WTC11 (cell line): ENCODE measurements at regions not wholly inside any gene's neighbourhood (a gene's known extent, or its start where the extent isn't known, plus 50 kb on each side); places are given as distances from the start of the nearest gene placed in this dataset.

Source experiments
- HMGA2 ChIP-seq: fragments of 250-450 bp; sonication (Bioruptor Pico); IDR thresholded peaks from 2 replicates; pipeline ENCODE4 v1.4.0; 2021; ENCODE audit warnings: mild to moderate bottlenecking, moderate library complexity
- IRF2 ChIP-seq: sonication (generic); formaldehyde crosslinking; IDR thresholded peaks from 2 replicates; pipeline ENCODE4 v1.8.0; 2022; ENCODE audit warnings: low read depth, missing genetic modification reagents, borderline replicate concordance
- NFE2L1 ChIP-seq: sonication (generic); formaldehyde crosslinking; IDR thresholded peaks from 2 replicates; pipeline ENCODE4 v1.8.1; 2023; ENCODE audit warnings: missing genetic modification reagents
- ZNF232 ChIP-seq: sonication (generic); formaldehyde crosslinking; IDR thresholded peaks from 2 replicates; pipeline ENCODE4 v1.8.0; 2022; ENCODE audit warnings: mild to moderate bottlenecking, missing genetic modification reagents
- TF ChIP-seq, protein P1 (sequence below): fragments of 200-600 bp; IDR thresholded peaks from 2 replicates; pipeline ENCODE4 v1.8.0; 2022; ENCODE audit warnings: antibody characterized with exemption
- TF ChIP-seq, protein P2 (sequence below): fragments of 250-450 bp; sonication (Bioruptor Pico); IDR thresholded peaks from 2 replicates; pipeline ENCODE4 v1.9.0; 2021; ENCODE audit warnings: mild to moderate bottlenecking
- TF ChIP-seq, protein P3 (sequence below): sonication (generic); formaldehyde crosslinking; IDR thresholded peaks from 2 replicates; pipeline ENCODE4 v1.8.1; 2022; ENCODE audit warnings: low read depth, missing genetic modification reagents, borderline replicate concordance

DNA sequence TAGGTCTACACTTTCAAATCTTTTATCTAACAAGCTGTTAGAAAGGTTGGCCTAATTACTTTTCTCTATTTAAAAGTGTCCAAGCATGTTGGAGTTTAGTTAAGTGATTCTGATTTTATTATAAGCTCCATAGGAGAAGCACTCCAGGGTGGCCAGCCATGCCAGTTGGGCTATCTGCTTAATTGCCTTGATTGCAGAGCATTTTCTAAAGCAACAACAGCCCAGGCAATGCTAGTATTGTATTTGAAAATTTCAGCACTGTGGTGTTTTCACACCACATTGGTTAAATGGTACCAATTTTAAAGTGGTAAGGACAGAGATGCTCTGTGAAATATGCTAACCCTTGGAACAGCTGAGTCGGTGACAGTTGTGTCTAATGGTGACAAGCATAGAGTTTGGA lies 510.5 kb upstream of the CDH8 start:
- TF ChIP-seq, protein P1, sequence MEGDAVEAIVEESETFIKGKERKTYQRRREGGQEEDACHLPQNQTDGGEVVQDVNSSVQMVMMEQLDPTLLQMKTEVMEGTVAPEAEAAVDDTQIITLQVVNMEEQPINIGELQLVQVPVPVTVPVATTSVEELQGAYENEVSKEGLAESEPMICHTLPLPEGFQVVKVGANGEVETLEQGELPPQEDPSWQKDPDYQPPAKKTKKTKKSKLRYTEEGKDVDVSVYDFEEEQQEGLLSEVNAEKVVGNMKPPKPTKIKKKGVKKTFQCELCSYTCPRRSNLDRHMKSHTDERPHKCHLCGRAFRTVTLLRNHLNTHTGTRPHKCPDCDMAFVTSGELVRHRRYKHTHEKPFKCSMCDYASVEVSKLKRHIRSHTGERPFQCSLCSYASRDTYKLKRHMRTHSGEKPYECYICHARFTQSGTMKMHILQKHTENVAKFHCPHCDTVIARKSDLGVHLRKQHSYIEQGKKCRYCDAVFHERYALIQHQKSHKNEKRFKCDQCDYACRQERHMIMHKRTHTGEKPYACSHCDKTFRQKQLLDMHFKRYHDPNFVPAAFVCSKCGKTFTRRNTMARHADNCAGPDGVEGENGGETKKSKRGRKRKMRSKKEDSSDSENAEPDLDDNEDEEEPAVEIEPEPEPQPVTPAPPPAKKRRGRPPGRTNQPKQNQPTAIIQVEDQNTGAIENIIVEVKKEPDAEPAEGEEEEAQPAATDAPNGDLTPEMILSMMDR, result no peak
- TF ChIP-seq, protein P2, sequence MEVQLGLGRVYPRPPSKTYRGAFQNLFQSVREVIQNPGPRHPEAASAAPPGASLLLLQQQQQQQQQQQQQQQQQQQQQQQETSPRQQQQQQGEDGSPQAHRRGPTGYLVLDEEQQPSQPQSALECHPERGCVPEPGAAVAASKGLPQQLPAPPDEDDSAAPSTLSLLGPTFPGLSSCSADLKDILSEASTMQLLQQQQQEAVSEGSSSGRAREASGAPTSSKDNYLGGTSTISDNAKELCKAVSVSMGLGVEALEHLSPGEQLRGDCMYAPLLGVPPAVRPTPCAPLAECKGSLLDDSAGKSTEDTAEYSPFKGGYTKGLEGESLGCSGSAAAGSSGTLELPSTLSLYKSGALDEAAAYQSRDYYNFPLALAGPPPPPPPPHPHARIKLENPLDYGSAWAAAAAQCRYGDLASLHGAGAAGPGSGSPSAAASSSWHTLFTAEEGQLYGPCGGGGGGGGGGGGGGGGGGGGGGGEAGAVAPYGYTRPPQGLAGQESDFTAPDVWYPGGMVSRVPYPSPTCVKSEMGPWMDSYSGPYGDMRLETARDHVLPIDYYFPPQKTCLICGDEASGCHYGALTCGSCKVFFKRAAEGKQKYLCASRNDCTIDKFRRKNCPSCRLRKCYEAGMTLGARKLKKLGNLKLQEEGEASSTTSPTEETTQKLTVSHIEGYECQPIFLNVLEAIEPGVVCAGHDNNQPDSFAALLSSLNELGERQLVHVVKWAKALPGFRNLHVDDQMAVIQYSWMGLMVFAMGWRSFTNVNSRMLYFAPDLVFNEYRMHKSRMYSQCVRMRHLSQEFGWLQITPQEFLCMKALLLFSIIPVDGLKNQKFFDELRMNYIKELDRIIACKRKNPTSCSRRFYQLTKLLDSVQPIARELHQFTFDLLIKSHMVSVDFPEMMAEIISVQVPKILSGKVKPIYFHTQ (CRISPR knock-in tag), result no peak
- TF ChIP-seq, protein P3, sequence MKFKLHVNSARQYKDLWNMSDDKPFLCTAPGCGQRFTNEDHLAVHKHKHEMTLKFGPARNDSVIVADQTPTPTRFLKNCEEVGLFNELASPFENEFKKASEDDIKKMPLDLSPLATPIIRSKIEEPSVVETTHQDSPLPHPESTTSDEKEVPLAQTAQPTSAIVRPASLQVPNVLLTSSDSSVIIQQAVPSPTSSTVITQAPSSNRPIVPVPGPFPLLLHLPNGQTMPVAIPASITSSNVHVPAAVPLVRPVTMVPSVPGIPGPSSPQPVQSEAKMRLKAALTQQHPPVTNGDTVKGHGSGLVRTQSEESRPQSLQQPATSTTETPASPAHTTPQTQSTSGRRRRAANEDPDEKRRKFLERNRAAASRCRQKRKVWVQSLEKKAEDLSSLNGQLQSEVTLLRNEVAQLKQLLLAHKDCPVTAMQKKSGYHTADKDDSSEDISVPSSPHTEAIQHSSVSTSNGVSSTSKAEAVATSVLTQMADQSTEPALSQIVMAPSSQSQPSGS, result no peak
- TF ChIP-seq ZNF232 (CRISPR knock-in tag) (no peak), HMGA2 (CRISPR knock-in tag) (no peak), NFE2L1 (no peak), IRF2 (no peak)
